GM18520 (cell line): ENCODE measurements at regions not wholly inside any gene's neighbourhood (a gene's known extent, or its start where the extent isn't known, plus 50 kb on each side); places are given as distances from the start of the nearest gene placed in this dataset.
"Not testable (repeated sequence)": the region's sequence is repeated elsewhere in the genome, so short reads cannot be mapped to it uniquely, and the experiment has no call there.

Experiments
- ATAC-seq: cut with Tn5 transposase; IDR thresholded peaks from one replicate; pipeline ENCODE4 v1.9.1; 2021; ENCODE audit not compliant: unreplicated experiment

DNA sequence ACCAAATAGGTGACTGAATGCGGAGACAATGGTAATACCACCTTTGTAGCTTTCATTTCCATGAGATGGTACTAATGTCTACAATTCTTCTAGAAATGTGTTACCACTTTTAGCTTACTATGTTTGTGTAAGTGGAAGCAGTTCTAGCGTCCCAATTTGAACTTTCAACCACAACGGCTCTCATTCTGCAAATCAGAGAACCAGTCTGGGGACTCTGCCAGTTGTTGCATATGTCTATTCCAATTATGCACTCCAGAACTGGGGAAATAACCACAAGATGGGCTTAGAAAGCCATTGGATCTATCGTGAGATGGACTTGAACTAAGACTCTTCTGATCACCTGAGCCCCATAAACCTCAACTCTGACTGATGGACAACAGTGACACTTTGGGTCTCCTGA lies 862.3 kb downstream of the SLITRK1 start:
- ATAC-seq: no peak

DNA sequence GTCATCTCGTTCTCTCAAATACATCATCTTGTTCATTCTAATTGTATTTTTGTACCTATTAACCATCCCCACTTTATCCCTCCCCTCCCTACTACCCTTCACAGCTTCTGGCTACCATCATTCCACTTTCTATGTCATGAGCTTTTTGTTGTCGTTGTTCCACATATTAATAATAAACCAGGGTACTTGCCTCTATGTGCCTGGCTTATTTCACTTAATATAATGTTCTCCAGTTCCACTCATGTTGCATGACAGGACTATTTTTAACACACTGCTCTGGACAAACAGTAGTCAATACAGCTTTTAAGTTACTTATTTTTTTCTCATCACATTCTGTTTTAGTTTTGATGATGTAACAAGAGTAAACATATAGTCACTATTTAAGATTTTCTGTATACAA lies 872.3 kb downstream of the SLITRK1 start:
- no peak for ATAC-seq

DNA sequence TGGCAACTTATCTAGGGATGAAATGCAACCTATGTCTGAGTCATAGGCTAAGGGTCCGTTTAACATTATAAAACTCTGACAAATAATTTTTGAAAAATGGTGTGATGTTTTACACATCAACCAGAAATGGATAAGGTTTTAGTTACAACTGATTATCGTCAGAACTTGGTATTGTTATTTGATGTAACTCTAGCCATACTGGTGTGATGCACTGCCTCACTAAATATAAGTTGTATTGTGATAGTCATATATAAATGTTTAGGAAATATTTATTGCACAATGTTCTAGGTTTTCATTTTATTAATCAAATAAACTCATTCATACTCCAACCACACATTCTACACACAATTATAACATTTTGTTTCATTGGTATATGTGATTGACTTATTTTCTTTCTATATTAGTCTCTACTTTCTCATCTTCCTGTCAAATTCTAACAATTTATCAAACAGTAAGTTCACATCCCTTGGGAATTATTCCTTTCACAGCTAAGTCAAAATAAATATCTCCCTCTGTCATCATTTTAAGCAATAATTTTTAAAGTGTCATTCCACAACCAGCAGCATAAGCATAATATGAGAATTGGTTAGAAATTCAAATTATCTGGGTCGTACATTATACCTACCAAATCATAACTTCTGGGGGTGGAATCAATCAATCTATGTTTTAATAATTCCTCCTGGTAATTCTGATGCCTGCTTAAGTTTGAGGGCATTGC lies 873.9 kb downstream of the SLITRK1 start:
- ATAC-seq: no peak

DNA sequence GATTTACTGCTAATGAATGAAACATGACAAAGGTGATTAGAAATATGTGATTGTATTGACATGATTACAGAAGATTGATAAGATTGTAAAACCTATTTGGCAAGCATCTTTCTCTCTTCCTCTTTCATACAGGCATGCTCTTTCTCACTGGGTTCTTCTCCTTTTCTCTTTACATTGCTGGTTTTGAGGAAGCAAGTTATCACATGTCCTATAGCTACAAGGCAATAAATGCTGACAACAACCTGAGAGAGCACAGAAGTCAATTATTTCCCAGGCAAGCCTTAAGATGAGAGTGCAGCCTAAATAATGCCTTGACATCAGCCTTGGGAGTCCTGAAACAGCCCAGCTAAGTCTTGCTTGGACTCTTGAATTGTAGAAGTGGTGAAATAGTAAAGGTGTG lies 875.0 kb downstream of the SLITRK1 start:
- no peak for ATAC-seq

DNA sequence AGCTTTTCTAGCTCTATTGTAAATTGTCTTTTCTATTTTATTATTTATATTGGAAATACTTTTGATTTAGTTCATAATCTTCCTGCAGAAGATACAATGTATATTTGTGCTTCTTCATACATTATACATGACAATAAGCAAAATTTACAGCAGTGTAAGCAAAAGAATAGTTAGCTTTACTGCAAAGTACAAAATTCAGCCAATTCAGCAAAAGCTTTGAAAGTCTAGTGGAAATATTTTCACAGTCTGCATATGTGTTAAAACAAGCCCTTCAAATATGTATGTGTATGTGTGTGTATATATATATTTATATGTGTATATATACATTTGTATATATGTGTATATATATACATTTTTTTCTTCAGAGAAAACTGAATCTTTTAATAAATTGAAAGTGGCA lies 879.1 kb downstream of the SLITRK1 start:
- no peak for ATAC-seq

DNA sequence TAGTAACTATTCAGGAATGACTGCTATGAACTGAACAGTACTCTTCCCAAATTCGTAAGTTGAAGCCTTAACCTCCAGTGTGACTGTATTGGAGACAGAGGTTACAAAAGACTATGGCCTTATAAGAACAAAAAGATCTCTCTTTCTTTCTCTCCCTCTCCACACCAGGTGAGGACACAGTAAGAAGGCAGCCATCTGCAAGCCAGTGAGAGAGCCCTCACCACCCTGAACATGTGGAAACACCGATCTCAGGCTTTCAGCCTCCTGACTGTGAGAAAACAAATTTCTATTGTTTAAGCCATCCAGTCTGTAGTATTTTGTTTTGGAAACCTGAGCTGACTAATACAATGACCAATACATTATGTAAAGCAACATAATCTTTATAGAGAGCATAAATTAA lies 888.9 kb downstream of the SLITRK1 start:
- ATAC-seq: no peak

DNA sequence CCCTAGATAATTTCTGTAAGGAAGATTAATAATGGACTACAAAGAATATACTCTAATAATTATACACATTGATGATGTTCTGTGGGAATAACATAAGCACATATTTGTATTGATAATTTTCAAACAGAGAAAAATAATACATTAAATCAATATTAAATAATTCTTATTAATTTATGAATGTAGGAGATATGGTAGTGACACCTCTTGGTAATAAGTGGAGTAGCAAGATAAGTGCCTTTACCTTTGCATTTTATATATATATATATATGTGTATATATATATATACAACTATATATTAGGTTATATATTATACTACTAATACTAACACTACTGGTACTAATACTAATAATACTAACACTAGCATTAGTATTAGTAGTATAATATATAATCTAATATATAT lies 905.8 kb downstream of the SLITRK1 start:
- ATAC-seq: no peak

DNA sequence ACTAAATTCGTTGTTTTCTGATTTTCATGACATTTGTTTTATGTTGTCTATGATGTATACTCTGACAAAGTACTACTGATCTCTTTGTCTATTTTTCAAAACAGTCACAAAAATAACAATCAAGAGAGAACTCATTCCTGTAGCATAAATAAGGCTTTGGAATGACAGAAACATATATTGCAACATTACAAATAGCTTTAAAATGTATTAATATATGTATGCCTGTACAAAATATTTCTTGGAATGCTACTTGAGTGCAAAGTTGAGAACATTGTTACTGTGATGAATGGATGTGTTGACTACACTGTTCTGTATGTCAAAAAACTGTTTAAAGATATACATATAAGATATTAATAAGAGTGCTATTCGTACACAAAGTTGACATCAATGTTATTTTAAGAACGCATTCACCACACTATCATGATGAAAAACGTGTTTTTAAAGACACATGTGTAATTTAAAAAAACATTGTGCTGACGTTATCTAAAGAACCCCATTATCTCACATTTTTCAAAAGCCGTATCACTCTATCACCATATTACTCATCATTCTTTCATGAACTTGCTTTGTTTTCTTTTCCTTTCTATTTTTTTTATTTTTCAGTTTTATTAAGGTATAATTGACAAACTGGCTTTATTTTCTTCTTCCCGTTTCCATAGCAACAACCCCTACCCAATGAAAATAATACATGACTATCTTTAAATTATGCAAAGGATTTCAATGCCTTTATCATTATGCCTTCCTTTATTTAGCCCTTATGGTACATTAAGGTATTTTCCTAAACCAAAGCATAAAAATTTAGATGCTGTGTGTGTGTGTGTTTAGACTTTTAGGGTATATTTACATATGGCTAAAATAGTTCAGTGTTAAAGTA lies 918.8 kb downstream of the SLITRK1 start:
- no peak for ATAC-seq

DNA sequence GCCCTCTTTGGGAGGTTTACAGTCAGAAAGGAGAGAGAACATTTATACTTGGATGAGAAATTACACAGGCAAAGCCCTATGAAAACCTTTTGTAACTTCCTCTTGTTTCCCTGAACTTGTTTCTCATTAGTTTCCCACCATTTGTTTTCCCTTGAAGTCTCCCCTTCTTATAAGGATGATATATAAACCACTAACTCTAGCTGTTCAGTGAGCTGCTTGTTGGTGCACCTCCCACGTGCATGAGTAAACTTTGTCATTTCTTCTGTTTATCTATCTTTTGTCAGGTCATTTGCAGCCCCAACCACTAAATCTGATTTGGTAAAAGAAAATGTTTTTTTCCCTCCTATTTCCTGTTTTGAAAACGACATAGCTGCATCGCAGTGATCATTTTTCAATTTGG lies 919.9 kb downstream of the SLITRK1 start:
- no peak for ATAC-seq

DNA sequence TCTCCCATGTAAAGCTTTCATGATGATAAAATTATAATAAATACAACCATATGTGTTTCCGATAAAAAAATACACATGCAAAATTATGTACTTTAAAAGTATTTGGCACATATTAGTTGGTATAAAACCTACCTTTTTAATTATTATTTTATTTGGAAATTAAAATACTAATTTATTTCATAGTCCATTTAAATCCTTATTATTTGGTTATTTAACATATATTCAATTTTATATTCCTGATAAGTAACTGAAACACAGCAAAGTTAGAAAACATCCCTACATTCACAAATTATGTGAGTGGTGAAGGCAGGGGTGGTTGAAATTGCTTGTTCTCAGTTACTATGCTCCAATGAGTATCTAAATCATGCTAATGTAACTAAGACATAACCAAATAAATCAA lies 920.5 kb downstream of the SLITRK1 start:
- no peak for ATAC-seq

DNA sequence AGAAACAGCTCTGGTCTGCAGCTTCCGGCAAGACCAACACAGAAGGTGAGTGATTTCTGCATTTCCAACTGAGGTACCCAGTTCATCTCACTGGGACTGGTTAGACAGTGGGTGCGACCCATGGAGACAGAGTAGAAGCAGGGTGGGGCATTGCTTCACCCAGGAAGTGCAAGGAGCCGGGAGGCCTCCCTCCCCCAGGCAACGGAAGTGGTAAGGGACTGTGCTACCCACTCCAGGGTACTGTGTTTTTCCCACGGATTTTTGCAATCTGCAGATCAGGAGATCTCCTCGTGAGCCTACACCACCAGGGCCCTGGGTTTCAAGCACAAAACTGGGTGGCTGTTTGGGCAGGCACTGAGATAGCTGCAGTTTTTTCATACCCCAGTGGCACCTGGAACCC lies 929.9 kb downstream of the SLITRK1 start:
- ATAC-seq: not testable (repeated sequence)

DNA sequence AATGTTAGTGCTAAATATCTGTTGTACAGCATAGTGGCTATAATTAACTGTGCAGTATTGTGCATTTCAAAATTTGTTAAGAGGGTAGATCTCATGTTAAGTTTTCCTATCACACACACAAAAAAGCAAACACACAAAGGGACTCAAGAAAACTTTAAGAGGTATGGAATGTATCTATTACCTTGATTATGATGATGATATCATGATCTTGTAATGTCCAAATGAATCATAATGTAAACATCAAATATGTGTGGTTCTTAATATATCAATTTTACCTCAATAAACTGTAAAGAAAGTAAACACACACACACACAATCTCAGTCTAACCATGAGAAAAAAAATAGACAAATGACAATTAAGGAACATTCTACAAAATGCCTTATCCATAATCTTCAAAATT lies 934.6 kb downstream of the SLITRK1 start:
- ATAC-seq: no peak

DNA sequence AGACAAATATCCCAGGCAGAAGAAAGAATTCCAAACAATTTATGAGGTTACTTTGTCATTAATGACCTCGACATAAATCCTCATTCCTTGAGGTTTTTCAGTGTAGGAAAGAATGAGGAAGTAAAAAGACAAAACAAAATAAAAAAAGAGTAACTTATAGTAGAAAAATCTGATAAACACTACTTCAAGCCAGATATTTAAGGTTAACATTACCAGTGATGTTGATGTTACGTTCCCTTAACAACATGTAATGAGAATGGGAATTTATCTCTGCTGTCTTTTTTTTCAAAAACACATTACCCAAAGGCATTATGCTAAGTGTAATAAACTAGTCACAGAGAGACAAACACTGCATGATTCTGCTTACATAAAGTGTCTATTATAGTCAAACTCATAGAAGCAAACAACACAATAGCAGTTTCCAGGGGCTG lies 935.1 kb downstream of the SLITRK1 start:
- no peak for ATAC-seq

DNA sequence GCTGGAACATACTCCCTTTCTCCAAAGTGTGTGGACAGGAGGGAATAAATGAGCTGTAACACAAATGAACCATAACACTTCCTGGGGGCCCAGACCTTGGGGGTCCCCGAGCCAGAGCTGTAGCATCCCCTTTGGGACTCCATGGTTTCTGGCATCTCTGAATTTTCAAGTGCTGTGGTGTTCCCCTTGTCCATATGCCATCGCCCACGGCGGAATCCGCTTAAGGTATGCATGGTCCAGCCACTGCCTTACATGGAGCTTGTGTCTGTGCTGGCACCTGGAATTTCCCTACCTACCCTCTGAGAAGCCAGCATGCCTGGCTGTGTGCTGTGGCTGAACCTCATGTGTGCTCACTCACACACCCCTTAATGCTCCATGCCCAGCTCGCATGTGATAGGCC lies 943.6 kb downstream of the SLITRK1 start:
- no peak for ATAC-seq

DNA sequence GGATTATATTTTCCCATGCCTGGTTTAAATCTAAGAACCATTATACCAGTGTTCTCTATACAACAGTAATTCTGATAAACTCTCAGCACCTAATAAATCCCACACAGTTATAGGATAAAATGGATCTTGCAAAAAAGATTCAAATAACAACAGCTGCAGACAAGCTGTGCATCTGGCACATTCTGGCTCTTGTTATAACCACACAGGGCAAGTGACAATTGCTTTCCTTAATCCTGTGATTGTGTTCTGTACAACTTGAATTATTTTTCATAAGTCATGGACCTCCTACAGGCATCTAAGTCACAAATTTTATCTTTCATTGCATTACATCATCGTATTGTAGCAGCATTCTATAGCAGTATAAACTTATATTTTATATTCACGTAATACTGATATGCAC lies 948.3 kb downstream of the SLITRK1 start:
- ATAC-seq: no peak

DNA sequence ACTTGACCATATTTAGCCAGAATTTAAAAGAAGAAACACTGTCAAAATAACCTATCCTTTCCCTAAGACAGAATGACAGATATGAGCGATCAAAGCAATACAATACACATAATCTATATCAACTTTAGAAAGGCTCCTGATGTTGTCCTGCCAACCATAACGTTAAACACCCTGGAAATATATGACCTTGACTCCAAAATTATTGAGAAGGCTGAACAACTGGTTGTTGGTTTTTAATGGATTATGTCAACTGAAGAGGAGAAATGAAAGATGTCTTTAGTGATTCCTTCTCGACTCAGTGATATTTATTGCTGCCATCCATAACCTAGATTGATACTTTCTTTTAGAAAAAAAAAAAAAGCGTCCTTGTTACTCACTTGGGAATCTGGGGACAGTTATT lies 957.2 kb downstream of the SLITRK1 start:
- ATAC-seq: no peak

DNA sequence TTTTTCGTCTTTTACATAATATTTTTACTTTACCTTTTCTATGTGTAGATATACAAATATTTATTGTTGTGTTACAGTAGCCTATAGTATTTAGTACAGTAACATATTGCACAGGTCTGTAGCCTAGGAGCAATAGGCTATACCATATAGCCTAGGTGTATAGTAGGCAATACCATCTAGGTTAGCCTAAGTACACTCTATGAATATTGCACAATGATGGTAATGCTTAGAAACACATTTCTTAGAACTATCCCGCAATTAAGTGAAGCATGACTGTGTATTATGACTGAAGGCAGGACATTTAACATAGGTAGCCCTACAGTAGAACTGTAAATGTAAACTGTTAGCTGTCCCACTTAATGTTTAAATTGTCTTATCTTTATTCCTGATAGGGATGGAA lies 964.3 kb downstream of the SLITRK1 start:
- ATAC-seq: no peak

DNA sequence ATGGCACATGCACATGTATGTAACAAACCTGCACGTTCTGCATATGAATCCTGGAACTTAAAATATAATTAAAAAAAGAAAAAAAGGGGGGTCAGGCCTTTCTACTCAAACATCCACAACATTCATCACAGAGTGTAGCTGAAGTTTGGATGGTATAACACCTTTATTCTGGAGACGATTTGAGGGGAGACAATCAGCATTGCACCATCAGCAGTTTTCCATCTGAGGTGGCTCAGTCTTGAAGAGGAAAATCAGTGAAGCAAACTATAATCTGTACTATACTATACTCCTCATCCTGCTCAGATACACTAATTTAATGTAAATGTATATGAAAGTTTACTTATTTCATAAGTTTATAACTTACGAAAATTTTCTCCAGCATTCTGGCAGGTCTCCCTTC lies 969.7 kb downstream of the SLITRK1 start:
- ATAC-seq: no peak

DNA sequence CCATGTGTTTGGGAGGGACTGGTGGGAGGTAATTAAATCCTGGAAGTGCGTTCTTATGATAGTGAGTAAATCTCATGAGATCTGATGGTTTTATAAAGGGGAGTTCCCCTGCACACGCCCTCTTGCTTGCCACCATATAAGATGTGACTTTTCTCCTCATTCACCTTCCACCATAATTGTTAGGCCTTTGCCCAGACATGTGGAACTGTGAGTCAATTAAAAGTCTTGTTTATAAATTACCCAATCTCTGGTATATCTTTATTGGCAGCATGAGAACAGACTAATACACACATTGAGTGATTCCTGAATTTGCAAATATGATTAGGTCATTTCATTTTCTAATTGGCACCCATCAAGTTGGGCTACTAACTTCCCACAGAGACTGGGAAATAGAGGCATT lies 977.2 kb downstream of the SLITRK1 start:
- no peak for ATAC-seq

DNA sequence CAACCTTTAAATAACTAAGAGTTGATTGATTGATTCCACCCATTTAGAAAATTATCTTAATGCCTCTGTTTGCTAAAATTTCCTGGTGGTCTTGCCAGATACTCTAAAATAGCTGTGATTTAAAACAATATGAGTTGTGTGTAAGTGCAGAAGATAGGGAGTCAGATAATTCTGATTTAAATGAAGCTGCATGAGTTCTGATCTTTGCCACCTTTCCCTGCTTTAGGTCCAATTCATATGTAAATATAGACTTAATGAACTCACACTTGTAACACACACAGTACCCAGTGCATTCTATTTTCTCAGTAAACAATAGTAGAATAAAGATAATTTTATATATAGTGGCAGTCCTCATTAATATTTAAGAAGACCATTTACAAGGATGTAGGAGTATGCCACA lies 981.8 kb downstream of the SLITRK1 start:
- no peak for ATAC-seq

DNA sequence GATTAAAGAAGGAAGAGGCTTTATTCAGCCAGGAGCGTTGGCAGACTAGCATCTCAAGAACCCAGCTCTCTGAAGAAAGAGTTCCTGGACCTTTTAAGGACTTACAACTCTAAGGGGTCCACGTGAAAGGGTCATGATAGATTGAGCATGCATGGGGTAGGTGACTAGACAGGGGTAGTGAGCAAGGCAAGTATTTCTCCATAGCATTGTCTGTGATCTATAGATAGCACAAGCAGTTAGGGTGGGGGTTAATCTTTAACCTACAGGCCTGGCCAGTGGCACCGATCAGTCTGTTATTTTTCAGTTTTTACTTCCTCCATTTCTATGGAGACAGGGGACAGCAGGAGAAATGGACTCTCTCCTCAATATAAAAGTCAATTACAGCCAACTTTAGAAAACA lies 983.7 kb downstream of the SLITRK1 start:
- no peak for ATAC-seq

DNA sequence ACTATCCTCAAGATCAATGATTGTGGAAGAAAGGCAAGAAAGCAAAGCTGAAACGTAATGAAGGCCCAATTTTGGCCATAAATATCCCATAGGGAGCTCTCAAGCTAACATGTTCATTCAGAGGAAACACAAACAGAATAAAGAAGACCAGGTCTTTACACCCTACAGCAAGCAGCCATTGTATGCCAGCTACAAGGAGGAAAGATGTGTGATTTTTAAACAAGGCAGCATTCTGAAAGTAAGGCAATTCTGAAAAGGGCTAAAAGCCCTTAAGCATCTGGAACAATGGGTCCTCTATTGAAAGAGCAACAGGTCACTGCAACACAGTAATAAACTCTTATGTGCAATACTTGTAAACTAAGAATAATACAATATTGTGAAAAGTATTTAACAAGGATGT lies 1002.4 kb downstream of the SLITRK1 start:
- ATAC-seq: no peak

DNA sequence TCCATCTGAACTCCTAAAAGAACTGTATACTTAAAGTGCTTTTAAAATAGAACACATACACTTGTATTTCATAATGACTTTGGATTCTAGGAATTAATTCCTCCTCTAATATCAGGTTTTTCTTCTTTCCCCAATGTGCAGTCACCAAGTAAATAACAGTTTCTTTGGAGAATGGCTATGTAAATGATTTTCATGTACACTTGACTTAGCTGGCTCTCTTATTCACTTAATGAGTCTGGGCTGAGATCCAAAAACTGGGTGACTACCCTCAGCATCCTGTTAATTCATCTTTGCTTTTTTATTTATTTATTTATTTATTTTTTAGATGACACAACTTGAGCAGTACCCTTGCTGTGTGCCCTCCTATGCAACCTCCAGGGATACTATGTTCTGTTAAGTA lies 1003.7 kb downstream of the SLITRK1 start:
- no peak for ATAC-seq
